SJSA1 (cell line): ENCODE measurements at regions not wholly inside any gene's neighbourhood (a gene's known extent, or its start where the extent isn't known, plus 50 kb on each side); places are given as distances from the start of the nearest gene placed in this dataset.

Source experiments
- DNase-seq, 2 experiments: peaks; one replicate each; pipeline ENCODE4 v3.0.0-alpha.2; 2015 to 2020; ENCODE audit warnings: low spot score in 2 of 2, low read depth in 1 of 2
- H3K27ac ChIP-seq: fragments of 250-450 bp; sonication (Bioruptor Pico); 2 replicates; pipeline ENCODE4 v1.5.1; 2020; ENCODE audit warnings: mild to moderate bottlenecking, moderate library complexity
- H3K27me3 ChIP-seq: fragments of 250-450 bp; sonication (Bioruptor Pico); replicated peaks from 2 replicates; pipeline ENCODE4 v1.5.1; 2020; ENCODE audit warnings: mild to moderate bottlenecking, moderate library complexity
- H3K36me3 ChIP-seq: fragments of 250-450 bp; sonication (Bioruptor Pico); 2 replicates; pipeline ENCODE4 v1.5.1; 2020; ENCODE audit warnings: mild to moderate bottlenecking
- H3K4me1 ChIP-seq: fragments of 250-450 bp; sonication (Bioruptor Pico); replicated peaks from 2 replicates; pipeline ENCODE4 v1.6.1; 2021; ENCODE audit warnings: mild to moderate bottlenecking
- H3K4me3 ChIP-seq: fragments of 250-450 bp; sonication (Bioruptor Pico); 2 replicates; pipeline ENCODE4 v1.5.1; 2020; ENCODE audit warnings: mild to moderate bottlenecking
- H3K9me3 ChIP-seq: fragments of 250-450 bp; sonication (Bioruptor Pico); replicated peaks from 2 replicates; pipeline ENCODE4 v1.5.1; 2020; ENCODE audit warnings: mild to moderate bottlenecking

DNA sequence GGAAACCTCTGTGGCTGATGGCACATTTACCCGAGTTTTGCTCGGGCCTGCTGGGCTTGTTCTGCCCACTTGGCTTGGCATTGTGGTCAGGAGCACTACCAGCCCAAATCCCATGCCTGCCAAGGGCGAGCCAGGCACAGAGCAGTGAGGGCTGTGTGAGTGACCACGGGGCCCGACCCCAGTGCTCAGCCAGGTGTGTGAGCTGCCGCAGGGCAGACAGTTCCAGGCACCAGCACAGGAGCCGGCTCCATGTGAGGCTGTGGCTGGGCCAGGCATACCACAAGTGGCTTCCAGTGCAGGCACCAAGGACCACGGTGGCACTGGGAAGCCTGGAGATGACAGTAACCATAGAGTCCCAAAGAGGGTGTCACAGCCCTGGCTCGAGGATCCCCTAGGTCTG is 1225.5 kb upstream of the GJE1 start:
- H3K4me3 ChIP-seq = no peak overlapping the region
- H3K27ac ChIP-seq = no peak overlapping the region
- no peaks in the 10 kb centered on the region for H3K27me3 ChIP-seq
- no peaks in the 10 kb centered on the region for H3K9me3 ChIP-seq
- H3K4me1 ChIP-seq = no peaks in the 10 kb centered on the region
- no peak for DNase-seq
- no peaks in the 10 kb centered on the region for H3K36me3 ChIP-seq

DNA sequence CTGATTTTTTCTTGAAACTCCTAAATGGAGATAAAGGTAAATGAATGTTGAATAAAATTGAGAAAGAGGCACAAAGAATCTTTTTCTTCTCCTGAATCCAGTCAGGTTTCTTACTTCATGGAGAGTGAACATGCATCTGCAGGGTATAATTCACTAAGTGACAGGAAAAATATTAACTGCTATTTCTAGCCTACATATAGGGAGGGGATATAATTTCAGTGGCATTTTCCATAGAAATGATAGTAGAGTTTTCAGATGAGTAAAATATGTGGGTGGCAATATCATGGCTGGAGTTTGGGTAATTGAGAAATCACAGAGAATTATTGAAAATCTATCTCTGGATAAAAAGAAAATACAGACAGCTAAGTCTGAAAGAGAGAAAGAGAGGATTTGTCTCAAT is 1227.0 kb upstream of the GJE1 start:
- DNase-seq = no peak
- no peaks in the 10 kb centered on the region for H3K9me3 ChIP-seq
- no peak overlapping the region for H3K27ac ChIP-seq
- H3K36me3 ChIP-seq = no peaks in the 10 kb centered on the region
- no peaks in the 10 kb centered on the region for H3K27me3 ChIP-seq
- H3K4me1 ChIP-seq = no peaks in the 10 kb centered on the region
- H3K4me3 ChIP-seq = no peak overlapping the region

DNA sequence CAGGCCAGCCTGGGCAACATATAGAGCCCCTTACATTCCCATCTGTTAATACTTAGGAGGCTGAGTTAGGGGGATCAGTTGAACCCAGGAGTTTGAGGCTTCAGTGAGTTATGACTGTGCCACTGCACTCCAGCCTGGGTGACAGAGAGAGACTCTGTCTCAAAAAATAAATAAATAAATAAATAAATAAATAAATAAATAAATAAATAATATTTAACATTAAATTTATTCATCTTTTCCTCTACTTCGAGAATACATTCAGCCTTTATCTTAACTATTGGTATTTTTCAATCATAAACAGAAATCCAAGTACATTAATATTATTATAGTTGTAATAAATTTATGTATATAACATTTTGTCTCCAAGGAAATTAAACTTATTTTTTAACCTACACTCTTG is 1227.7 kb upstream of the GJE1 start:
- no peaks in the 10 kb centered on the region for H3K4me1 ChIP-seq
- H3K27ac ChIP-seq = no peak overlapping the region
- H3K27me3 ChIP-seq = no peaks in the 10 kb centered on the region
- H3K9me3 ChIP-seq = no peaks in the 10 kb centered on the region
- H3K4me3 ChIP-seq = no peak overlapping the region
- no peaks in the 10 kb centered on the region for H3K36me3 ChIP-seq
- DNase-seq = no peak

DNA sequence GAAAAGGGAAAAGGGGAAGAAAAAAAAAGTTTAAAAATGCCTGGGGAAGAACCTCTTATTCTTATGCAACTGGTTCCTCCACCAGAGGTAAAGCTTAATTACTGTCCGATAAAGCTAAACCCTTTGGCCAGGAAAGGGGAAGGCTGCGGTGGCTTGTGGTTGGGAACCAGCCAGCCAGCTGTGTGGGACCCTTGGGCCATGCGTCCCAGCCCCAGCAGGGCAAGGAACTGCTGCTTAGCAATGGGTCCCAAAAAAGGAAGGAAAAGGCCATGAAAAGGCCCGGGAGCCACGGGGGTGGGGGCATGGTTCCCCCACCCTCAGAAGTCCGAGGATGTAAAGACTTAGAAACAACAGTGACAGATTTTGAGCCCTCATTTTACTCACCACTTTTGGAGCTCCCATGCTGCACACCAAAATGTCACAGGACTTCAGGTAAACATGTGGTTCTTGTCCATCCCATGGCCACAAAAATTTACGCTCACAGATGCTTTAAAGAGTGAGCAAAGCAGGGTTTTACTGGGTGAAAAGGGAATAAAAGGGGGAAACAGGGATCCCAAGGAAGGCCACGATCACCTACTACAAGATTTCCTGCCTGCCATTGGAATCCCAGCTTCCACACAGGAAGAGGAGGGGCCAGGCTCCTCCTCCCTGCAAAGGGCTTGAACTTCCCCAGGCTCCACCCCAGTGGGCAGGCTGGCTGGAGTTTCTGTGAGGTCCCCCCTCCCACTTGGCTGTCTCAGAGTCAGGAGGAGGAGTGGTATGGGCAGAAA is 1234.7 kb upstream of the GJE1 start:
- Histone ChIP-seq H3K4me3 (no peak overlapping the region), H3K27me3 (no peaks in the 10 kb centered on the region), H3K27ac (no peak overlapping the region), H3K4me1 (no peaks in the 10 kb centered on the region), H3K9me3 (no peaks in the 10 kb centered on the region), H3K36me3 (no peaks in the 10 kb centered on the region)
- DNase-seq = no peak

DNA sequence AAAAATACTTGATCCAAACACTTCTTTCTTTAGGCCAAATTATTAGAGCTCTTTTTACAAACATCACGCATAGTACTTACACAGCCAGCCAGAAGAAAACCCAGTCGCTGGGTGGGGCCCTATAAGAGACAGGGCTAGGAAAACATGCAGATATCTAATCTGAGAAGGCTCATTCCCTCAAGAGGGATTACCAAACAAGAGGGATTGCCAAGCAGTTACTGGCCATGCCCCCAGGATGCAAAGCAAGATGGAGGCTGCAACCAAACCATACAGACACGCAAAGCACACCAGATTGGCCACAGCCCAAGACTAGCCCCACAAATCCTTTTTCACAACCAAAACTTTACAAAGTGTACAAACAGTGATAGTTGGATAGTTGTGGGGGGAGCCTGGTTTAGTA is 1235.4 kb upstream of the GJE1 start:
- no peak overlapping the region for H3K27ac ChIP-seq
- no peaks in the 10 kb centered on the region for H3K9me3 ChIP-seq
- no peak overlapping the region for H3K4me3 ChIP-seq
- no peaks in the 10 kb centered on the region for H3K36me3 ChIP-seq
- no peak for DNase-seq
- no peaks in the 10 kb centered on the region for H3K4me1 ChIP-seq
- H3K27me3 ChIP-seq = no peaks in the 10 kb centered on the region

DNA sequence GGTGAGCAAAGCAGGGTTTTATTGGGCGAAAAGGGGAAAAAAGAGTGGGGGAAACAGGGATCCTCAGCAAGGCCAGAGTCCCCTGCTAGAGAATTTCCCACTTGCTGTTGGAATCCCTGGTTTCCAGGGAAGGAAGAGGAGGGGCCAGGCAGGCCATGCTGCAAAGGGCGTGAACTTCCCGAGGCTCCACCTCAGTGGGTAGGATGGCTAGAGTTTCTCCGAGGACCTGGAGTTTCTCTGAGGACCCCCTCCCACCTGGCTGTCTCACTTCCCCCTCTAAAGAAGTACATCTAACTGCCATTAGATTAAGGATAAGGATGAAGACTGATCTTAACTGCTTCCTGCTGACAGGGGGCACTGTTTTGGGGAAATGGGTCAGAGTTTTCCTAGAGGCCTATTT is 1239.3 kb upstream of the GJE1 start:
- DNase-seq = no peak
- H3K27me3 ChIP-seq = no peaks in the 10 kb centered on the region
- no peaks in the 10 kb centered on the region for H3K36me3 ChIP-seq
- no peak overlapping the region for H3K4me3 ChIP-seq
- no peaks in the 10 kb centered on the region for H3K4me1 ChIP-seq
- no peaks in the 10 kb centered on the region for H3K9me3 ChIP-seq
- no peak overlapping the region for H3K27ac ChIP-seq

DNA sequence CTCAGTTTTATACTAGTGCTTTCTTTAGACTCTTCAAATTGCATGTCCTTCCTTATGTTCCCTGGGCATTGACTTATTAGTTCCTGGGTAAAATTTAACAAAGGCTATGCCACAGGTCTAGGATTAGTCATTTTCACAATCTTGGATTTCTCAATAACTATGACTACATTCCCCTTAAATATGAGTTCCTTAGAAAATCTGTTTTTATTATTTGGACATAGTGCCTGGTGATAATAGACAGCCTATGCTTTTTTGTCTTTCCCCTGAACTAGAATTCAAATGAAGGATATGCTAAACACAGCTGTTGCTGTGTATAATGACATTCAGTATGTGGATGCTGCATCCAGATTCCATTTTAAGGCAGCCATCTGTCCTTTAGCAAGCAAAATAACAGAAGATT is 1252.8 kb upstream of the GJE1 start:
- H3K27ac ChIP-seq = no peak overlapping the region
- H3K27me3 ChIP-seq = no peaks in the 10 kb centered on the region
- H3K36me3 ChIP-seq = no peaks in the 10 kb centered on the region
- no peaks in the 10 kb centered on the region for H3K9me3 ChIP-seq
- no peak for DNase-seq
- H3K4me1 ChIP-seq = no peaks in the 10 kb centered on the region
- H3K4me3 ChIP-seq = no peak overlapping the region

DNA sequence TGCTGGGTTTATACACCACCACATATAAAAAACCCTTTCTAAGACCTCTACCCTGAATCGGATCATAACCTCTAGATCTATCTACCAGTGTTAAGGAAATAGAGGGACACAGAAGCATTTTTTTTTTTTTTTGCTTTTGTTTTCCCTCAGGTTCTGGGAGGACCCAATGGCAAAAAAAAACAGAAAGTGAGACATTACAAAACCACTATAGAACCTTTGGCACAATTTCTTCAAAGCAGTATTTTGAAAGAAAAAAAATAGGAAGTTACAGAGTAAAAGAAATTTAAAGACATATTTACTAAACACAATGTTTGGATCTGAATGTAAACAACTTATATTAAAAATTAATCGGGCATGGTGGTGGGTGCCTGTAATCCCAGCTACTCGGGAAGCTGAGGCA is 1258.7 kb upstream of the GJE1 start:
- Histone ChIP-seq H3K27me3 (no peaks in the 10 kb centered on the region), H3K4me3 (no peak overlapping the region), H3K27ac (no peak overlapping the region), H3K36me3 (no peaks in the 10 kb centered on the region), H3K9me3 (no peaks in the 10 kb centered on the region), H3K4me1 (no peaks in the 10 kb centered on the region)
- no peak for DNase-seq

DNA sequence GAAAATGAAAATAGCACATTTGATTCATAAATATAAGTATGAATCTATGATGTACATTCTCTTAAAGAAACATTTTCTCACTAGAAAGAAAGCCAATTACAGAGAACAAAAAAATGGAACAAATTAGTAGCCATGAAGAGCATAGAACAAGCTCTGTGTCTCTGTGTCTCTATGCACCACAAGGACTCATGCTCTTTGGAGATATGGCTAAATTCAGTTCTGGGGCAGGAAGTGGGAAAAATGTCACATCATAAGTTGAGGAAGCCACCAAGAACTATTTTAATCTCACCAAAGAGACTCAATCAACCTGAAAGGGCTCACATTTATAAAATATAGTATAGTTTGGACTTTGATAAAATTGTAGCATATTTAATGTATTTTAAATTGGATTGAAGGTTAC is 1259.8 kb upstream of the GJE1 start:
- no peak overlapping the region for H3K27ac ChIP-seq
- no peaks in the 10 kb centered on the region for H3K4me1 ChIP-seq
- no peak overlapping the region for H3K4me3 ChIP-seq
- H3K36me3 ChIP-seq = no peaks in the 10 kb centered on the region
- no peak for DNase-seq
- H3K27me3 ChIP-seq = no peaks in the 10 kb centered on the region
- H3K9me3 ChIP-seq = no peaks in the 10 kb centered on the region; the same call in 1 of the 2 replicates

DNA sequence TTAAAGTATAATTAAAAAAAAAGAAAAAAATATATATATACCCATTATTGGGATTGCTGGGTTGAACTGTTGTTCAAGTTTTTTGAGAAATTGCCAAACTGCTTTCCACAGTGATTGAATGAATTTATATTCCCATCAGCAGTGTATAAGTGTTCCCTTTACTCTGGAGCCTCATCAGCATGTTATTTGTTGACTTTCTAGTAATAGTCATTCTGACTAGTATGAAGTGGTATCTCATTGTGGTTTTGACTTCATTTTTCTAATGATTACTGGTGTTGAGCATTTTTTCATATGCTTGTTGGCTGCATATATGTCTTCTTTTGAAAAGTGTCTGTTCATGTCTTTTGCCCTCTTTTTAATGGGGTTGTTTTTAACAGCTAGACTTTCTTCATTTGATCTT is 1260.8 kb upstream of the GJE1 start:
- no peaks in the 10 kb centered on the region for H3K36me3 ChIP-seq
- no peaks in the 10 kb centered on the region for H3K27me3 ChIP-seq
- no peak for DNase-seq
- H3K9me3 ChIP-seq = no peaks in the 10 kb centered on the region; the same call in 1 of the 2 replicates
- H3K4me3 ChIP-seq = no peak overlapping the region
- H3K27ac ChIP-seq = no peak overlapping the region
- H3K4me1 ChIP-seq = no peaks in the 10 kb centered on the region

DNA sequence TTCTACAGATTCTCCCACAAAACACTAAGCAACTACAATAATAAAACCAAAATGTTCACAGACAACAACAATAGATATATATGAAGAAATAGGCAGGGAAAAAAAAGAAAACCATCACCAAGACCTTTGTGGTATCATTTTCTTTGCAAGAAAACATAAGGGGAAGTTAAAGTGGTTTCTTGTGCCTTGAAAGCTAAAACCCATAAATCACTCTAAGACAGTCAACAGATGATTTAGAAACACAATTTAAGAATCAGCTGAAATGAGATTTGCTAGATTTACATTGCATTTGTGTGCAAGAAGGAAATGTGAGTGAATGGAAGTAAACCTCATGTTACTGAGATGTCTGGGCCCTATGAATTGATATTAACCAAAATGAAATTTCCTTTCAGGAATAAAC is 1265.4 kb upstream of the GJE1 start:
- no peaks in the 10 kb centered on the region for H3K27me3 ChIP-seq
- H3K27ac ChIP-seq = no peak overlapping the region
- no peak overlapping the region for H3K4me3 ChIP-seq
- DNase-seq = no peak
- H3K9me3 ChIP-seq = no peaks in the 10 kb centered on the region; the same call in 1 of the 2 replicates
- H3K4me1 ChIP-seq = no peaks in the 10 kb centered on the region
- H3K36me3 ChIP-seq = no peaks in the 10 kb centered on the region

DNA sequence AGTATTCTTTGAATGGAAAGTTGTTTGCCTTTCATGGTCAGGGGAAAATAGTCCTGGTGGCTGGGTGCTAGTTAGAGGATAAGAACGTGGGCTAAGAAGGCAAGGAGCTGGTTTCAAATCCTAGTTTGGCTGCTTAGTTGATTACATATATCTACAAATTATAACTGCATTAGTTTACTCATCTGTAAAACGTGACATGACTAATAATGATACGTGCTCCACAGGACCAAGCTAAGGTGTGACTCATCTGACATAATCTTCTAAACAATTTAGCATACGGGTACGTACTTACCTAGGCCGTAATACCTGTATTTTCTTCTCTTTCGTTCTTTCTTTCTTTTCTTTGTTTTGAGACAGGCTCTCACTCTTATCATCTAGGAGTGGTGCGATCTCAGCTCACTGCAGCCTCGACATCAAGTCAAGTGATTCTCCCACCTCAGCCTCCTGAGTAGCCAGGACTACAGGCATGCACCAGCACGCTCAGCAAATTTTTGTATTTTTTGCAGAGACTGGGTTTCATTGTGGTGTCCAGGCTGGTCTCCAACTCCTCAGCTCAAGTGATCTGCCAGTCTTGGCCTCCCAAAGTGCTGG is 1274.2 kb upstream of the GJE1 start:
- DNase-seq = no peak

DNA sequence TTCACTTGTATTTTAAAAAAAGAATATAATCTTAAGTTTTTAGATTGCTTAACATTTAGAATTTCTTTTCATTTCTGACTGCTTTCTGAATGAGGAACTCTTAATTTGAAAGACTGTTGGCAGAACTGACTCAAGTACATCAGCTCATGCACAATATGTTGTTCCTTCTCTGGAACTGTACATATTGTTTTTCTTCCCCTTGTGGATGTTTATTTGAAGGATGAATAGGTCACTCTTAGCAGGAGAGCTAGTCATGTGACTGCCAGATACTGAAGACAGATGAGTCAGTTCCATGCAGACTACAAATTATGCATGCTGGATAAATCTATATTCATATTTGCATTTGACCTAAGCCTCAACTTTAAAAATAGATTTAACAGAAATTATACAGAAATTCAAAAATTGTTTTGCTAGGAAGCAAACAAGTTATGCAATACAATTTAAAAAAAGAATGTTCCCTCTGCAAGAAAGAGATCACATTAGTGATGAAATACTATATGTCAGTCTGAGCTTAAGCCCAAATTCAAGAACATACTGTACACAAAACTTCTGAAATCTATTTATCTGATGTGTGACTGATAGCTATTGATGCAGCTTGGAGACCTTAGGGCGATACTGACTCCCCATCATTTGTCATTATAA is 1274.9 kb upstream of the GJE1 start:
- Histone ChIP-seq H3K27me3 (no peaks in the 10 kb centered on the region), H3K27ac (no peak overlapping the region), H3K4me1 (peaks cover 12% of the 10 kb centered on the region), H3K4me3 (no peak overlapping the region), H3K36me3 (no peaks in the 10 kb centered on the region), H3K9me3 (no peaks in the 10 kb centered on the region)
- DNase-seq = peak in 1 of 2 experiments; percentile 53

More for the DNA sequence above, 1274.2 kb upstream of the GJE1 start:
- Histone ChIP-seq H3K4me3 (no peak overlapping the region), H3K27ac (no peak overlapping the region), H3K27me3 (no peaks in the 10 kb centered on the region), H3K9me3 (no peaks in the 10 kb centered on the region), H3K36me3 (no peaks in the 10 kb centered on the region), H3K4me1 (peaks cover 12% of the 10 kb centered on the region)

DNA sequence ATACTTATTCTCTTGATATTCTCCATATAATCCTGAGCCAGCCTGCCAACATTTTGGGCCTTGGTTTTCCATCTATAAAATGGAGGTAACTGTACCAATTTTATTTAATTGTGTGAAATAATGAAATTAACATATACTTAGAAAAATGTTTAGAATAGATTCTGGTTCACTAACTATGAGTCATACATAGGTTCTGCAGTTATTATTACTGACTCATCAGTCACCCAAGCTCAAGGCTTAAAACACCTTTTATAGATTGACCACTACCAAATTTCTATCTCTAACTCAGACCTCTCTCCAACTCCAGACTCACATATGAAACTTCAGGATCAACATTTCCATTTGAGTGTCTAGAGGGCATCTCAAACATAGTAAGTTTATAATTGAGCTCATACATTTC is 1277.2 kb upstream of the GJE1 start:
- Histone ChIP-seq H3K9me3 (no peaks in the 10 kb centered on the region), H3K27me3 (no peaks in the 10 kb centered on the region), H3K4me3 (no peak overlapping the region), H3K4me1 (peaks cover 12% of the 10 kb centered on the region), H3K36me3 (no peaks in the 10 kb centered on the region), H3K27ac (no peak overlapping the region)
- DNase-seq = no peak
